ENCODE measurements at regions not wholly inside any gene's neighbourhood (a gene's known extent, or its start where the extent isn't known, plus 50 kb on each side); places are given as distances from the start of the nearest gene placed in this dataset.

DNA sequence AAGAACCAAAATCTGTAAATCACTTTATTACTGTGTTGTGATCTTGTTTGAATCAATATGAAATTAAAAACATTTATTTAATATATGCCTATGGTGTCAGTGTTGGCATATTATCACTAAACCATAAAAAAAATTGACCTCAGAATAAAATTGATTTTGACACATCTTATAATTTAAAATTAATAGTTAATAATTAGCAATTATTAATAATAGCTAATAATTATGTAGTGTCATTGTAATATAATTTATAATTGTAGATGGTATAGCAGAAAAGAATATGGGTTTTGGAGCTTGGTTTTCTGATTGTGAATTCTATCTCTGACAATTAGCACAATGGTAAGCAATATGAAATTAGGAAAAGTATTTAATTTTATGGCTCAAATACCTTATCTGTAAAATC lies 89.4 kb upstream of the CNTNAP2 start:
- TF ChIP-seq, protein P1, sequence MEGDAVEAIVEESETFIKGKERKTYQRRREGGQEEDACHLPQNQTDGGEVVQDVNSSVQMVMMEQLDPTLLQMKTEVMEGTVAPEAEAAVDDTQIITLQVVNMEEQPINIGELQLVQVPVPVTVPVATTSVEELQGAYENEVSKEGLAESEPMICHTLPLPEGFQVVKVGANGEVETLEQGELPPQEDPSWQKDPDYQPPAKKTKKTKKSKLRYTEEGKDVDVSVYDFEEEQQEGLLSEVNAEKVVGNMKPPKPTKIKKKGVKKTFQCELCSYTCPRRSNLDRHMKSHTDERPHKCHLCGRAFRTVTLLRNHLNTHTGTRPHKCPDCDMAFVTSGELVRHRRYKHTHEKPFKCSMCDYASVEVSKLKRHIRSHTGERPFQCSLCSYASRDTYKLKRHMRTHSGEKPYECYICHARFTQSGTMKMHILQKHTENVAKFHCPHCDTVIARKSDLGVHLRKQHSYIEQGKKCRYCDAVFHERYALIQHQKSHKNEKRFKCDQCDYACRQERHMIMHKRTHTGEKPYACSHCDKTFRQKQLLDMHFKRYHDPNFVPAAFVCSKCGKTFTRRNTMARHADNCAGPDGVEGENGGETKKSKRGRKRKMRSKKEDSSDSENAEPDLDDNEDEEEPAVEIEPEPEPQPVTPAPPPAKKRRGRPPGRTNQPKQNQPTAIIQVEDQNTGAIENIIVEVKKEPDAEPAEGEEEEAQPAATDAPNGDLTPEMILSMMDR (IDR thresholded peaks at IDR 0.05 in 4 of 5, conservative IDR thresholded peaks at IDR 0.05 in 1 of 5), result no peak
- TF ChIP-seq POLR2A (IDR thresholded peaks at IDR 0.05), result no peak
